Activated CD8-positive, alpha-beta T cell treated with anti-CD3 and anti-CD28 coated beads for 36 hours (primary cell): ENCODE measurements at regions not wholly inside any gene's neighbourhood (a gene's known extent, or its start where the extent isn't known, plus 50 kb on each side); places are given as distances from the start of the nearest gene placed in this dataset.
"Not testable (repeated sequence)": the region's sequence is repeated elsewhere in the genome, so short reads cannot be mapped to it uniquely, and the experiment has no call there.

Source experiments
- ATAC-seq: fragments of 200-7000 bp; cut with Tn5 transposase; one replicate; pipeline ENCODE4 v1.10.0; 2021; ENCODE audit warnings: mild to moderate bottlenecking, moderate library complexity
- CTCF ChIA-PET: fragments of 350-600 bp; sonication (Branson Sonifier 250); formaldehyde crosslinking; loops from one replicate; lab custom pipeline; 2021; ENCODE audit warnings: antibody characterized with exemption; lab: Charles Lee
- POLR2A ChIA-PET: fragments of 350-600 bp; sonication (Branson Sonifier 250); formaldehyde crosslinking; loops from one replicate; lab custom pipeline; 2021; ENCODE audit warnings: antibody characterized with exemption; lab: Charles Lee
- DNase-seq: peaks from one replicate; pipeline ENCODE4 v3.0.0-alpha.2; 2020
- H3K27ac Mint-ChIP-seq: one replicate; pipeline ENCODE4 v1.8.0; 2021; ENCODE audit warnings: mild to moderate bottlenecking, mixed read lengths
- H3K27me3 Mint-ChIP-seq: one replicate; pipeline ENCODE4 v1.8.0; 2021; ENCODE audit warnings: mixed read lengths
- H3K36me3 Mint-ChIP-seq: one replicate; pipeline ENCODE4 v1.8.0; 2021; ENCODE audit warnings: low read depth, mixed read lengths
- H3K4me1 Mint-ChIP-seq: one replicate; pipeline ENCODE4 v1.8.0; 2021; ENCODE audit warnings: low read depth, mixed read lengths
- H3K4me3 Mint-ChIP-seq: one replicate; pipeline ENCODE4 v1.8.0; 2021; ENCODE audit warnings: mild to moderate bottlenecking, moderate library complexity, mixed read lengths
- H3K9me3 Mint-ChIP-seq: one replicate; pipeline ENCODE4 v1.8.0; 2021; ENCODE audit warnings: mixed read lengths
- intact Hi-C: fragments of 100-400 bp; cut with micrococcal nuclease; formaldehyde crosslinking; loops from one replicate; pipeline ENCODE4 v1.10.0; 2022
- TF ChIP-seq, protein P1 (sequence below): fragments of 200-600 bp; IDR thresholded peaks from one replicate; pipeline ENCODE4 v1.8.0; 2022; ENCODE audit warnings: antibody characterized with exemption, mild to moderate bottlenecking

DNA sequence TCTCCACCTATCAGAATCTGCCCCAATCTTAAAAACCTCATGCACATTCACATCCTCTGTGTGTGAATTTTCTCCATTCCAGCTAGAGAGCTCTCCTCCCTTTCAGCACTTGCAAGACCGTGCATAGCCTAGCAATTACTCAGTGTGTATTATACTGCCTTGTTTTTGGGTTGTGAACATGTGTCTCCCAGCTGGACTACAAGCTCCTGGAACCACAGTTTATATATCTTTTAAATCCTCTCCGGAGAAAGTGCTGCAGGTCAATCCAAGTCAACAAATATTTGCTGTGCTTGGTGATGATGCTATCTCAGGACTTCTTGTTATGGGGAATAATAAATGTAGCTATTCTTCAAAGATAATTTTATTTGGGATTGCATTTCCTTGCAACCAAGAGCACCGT lies 58.2 kb upstream of the MEX3C start:
- ATAC-seq (no peak), DNase-seq (no peak)
- POLR2A ChIA-PET = interaction anchor here (1.0 kb wide), 1 partner anchor 9 kb away, joined by 3 read pairs; no protein-coding TSS in a partner anchor
- no peaks in the 10 kb centered on the region for H3K4me1 Mint-ChIP-seq
- H3K27me3 Mint-ChIP-seq = peaks cover 13% of the 10 kb centered on the region
- H3K27ac Mint-ChIP-seq = no peak overlapping the region
- H3K9me3 Mint-ChIP-seq = no peaks in the 10 kb centered on the region
- CTCF ChIA-PET = interaction anchor here (1.0 kb wide), 1 partner anchor 145 kb away, joined by 3 read pairs; no protein-coding TSS in a partner anchor
- TF ChIP-seq, protein P1, sequence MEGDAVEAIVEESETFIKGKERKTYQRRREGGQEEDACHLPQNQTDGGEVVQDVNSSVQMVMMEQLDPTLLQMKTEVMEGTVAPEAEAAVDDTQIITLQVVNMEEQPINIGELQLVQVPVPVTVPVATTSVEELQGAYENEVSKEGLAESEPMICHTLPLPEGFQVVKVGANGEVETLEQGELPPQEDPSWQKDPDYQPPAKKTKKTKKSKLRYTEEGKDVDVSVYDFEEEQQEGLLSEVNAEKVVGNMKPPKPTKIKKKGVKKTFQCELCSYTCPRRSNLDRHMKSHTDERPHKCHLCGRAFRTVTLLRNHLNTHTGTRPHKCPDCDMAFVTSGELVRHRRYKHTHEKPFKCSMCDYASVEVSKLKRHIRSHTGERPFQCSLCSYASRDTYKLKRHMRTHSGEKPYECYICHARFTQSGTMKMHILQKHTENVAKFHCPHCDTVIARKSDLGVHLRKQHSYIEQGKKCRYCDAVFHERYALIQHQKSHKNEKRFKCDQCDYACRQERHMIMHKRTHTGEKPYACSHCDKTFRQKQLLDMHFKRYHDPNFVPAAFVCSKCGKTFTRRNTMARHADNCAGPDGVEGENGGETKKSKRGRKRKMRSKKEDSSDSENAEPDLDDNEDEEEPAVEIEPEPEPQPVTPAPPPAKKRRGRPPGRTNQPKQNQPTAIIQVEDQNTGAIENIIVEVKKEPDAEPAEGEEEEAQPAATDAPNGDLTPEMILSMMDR = no peak
- H3K36me3 Mint-ChIP-seq = no peaks in the 10 kb centered on the region
- intact Hi-C loops = no loop called here
- no peak overlapping the region for H3K4me3 Mint-ChIP-seq

DNA sequence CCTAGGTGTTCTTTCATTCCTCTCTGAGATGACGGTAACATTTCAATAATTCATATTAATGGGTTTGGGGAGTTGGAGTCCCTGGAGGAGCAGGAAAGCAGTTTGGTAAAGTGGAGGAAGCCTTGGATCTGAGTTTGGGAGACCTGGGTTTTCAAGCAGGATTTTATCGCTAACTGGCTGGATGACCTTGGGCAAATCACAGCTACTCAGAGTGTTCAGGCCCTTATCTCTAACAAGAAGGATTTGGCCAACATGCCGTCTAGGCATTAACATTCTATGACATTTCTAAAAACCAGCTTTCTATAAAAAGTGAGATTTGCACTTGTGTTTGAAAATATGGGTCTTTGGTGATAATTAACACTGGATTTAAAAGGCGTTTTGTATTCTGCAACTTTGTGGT lies 59.7 kb upstream of the MEX3C start:
- no peaks in the 10 kb centered on the region for H3K9me3 Mint-ChIP-seq
- H3K4me1 Mint-ChIP-seq = no peaks in the 10 kb centered on the region
- TF ChIP-seq, protein P1 = no peak
- DNase-seq = no peak
- no peak overlapping the region for H3K4me3 Mint-ChIP-seq
- peaks cover 15% of the 10 kb centered on the region for H3K27me3 Mint-ChIP-seq
- H3K36me3 Mint-ChIP-seq = no peaks in the 10 kb centered on the region
- ChIA-PET POLR2A (no interaction called here), CTCF (no interaction called here)
- intact Hi-C loops = no loop called here
- H3K27ac Mint-ChIP-seq = no peak overlapping the region
- ATAC-seq = no peak

DNA sequence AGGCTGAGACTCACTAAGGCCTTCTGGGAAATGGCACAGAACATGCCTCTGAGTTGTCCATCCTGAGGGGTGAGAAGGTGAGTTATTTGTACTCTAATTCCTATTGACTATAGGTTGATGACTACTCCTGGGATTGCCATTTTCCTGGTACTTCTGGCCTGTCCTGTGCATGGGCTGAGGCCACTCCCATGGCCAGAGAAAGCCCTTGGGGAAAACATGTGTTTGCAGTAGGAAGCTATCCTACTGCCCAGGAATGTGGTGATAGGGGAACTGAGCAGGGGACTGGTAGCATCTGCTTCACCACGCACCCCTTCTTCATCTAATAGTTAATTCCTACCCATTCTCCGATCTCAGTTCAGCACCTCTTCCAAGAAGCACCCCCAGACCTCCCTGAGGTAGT lies 62.6 kb upstream of the MEX3C start:
- Mint-ChIP-seq H3K27ac (no peak overlapping the region), H3K4me3 (no peak overlapping the region), H3K27me3 (peaks cover 20% of the 10 kb centered on the region), H3K36me3 (no peaks in the 10 kb centered on the region), H3K4me1 (no peaks in the 10 kb centered on the region), H3K9me3 (no peaks in the 10 kb centered on the region)
- ATAC-seq = no peak
- ChIA-PET CTCF (no interaction called here), POLR2A (no interaction called here)
- TF ChIP-seq, protein P1 = no peak
- DNase-seq = no peak
- intact Hi-C loops = no loop called here

DNA sequence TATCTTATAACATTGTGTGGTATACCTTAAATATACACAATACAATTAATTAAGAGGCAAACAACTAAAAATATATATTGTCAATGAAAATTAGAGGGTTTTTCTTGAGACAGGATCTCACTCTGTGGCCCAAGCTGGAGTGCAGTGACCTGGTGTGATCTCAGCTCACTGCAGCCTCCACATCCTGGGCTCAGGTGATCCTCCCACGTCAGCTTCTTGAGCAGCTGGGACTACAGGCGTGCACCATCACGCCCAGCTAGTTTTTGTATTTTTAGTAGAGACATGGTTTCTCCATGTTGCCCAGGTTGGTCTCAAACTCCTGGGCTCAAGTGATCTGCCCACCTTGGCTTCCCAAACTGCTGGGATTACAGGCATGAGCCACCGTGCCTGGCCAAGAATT lies 68.6 kb upstream of the MEX3C start:
- intact Hi-C loops, POLR2A ChIA-PET: not testable (repeated sequence)

DNA sequence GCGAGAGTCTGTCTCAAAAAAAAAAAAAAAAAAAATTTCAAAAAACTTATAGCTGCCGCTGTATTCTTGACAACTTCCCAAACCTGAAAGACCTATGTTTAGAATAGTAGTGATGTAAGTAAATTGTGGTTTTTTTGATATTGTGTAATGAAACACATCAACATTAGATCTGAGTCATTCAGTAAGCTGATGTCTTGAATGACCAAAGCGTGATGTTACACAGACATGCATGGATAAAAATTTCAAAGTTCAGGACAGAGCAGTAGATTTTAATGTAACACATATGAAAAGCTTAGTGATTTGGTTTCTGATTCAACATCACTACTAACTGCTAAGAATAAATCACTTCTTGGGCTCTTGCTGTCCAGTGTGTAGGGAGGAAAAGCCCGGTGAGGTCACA lies 69.3 kb upstream of the MEX3C start:
- Mint-ChIP-seq H3K9me3 (no peaks in the 10 kb centered on the region), H3K27me3 (peaks cover 14% of the 10 kb centered on the region), H3K36me3 (no peaks in the 10 kb centered on the region), H3K4me1 (no peaks in the 10 kb centered on the region), H3K4me3 (no peak overlapping the region), H3K27ac (no peak overlapping the region)
- ChIA-PET CTCF (interaction anchor here (1.8 kb wide), 1 partner anchor 11 kb away, joined by 9 read pairs; no protein-coding TSS in a partner anchor), POLR2A (no interaction called here)
- DNase-seq = no peak
- TF ChIP-seq, protein P1 = no peak
- intact Hi-C loops = no loop called here
- no peak for ATAC-seq

More for the DNA sequence above, 68.6 kb upstream of the MEX3C start:
- CTCF ChIA-PET = interaction anchor here (1.8 kb wide), 1 partner anchor 12 kb away, joined by 9 read pairs; no protein-coding TSS in a partner anchor
- not testable (repeated sequence) for H3K36me3 Mint-ChIP-seq, H3K4me3 Mint-ChIP-seq, ATAC-seq, DNase-seq, H3K27ac Mint-ChIP-seq, H3K4me1 Mint-ChIP-seq, H3K9me3 Mint-ChIP-seq
- peaks cover 16% of the 10 kb centered on the region for H3K27me3 Mint-ChIP-seq
